ENCODE measurements at regions not wholly inside any gene's neighbourhood (a gene's known extent, or its start where the extent isn't known, plus 50 kb on each side); places are given as distances from the start of the nearest gene placed in this dataset.

DNA sequence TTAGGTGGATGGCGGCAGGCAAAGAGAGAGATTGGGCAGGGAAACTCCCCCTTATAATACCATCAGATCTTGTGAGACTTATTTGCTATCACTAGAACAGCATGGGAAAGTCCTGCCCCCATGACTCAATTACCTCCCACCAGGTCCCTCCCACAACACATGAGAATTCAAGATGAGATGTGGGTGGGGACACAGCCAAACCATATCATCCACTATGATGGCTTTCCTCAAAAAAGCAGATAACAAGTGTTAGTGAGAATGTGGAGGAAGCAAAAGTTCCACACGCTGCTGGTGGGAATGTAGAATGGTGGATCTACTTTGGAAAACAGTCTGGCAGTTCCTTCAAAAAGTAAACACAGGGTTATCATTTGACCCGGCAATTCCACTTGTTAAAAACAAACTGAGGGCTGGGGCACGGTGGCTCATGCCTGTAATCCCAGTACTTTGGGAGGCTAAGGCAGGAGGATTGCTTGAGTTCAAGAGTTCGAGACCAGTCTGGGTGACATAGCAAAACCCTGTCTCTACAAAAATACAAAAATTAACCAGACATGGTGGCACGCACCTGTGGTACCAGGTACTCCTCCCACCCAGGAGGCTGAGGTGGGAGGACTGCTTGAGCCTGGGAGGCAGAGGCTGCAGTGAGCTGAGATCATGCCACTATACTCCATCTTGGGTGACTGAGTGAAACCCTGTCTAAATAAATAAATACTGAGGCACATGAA is 161.4 kb upstream of the EEPD1 start:
- TF ChIP-seq POLR2AphosphoS5 (IDR thresholded peaks at IDR 0.05; ENCODE audit: insufficient read depth, low read depth, low read length) (no peak), POLR2A (IDR thresholded peaks at IDR 0.05; ENCODE audit: low read depth, low read length) (no peak), EZH2 (IDR thresholded peaks at IDR 0.05; ENCODE audit: borderline replicate concordance, low read depth, low read length, severe bottlenecking) (no peak)
- TF ChIP-seq, protein P1, sequence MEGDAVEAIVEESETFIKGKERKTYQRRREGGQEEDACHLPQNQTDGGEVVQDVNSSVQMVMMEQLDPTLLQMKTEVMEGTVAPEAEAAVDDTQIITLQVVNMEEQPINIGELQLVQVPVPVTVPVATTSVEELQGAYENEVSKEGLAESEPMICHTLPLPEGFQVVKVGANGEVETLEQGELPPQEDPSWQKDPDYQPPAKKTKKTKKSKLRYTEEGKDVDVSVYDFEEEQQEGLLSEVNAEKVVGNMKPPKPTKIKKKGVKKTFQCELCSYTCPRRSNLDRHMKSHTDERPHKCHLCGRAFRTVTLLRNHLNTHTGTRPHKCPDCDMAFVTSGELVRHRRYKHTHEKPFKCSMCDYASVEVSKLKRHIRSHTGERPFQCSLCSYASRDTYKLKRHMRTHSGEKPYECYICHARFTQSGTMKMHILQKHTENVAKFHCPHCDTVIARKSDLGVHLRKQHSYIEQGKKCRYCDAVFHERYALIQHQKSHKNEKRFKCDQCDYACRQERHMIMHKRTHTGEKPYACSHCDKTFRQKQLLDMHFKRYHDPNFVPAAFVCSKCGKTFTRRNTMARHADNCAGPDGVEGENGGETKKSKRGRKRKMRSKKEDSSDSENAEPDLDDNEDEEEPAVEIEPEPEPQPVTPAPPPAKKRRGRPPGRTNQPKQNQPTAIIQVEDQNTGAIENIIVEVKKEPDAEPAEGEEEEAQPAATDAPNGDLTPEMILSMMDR (IDR thresholded peaks at IDR 0.05; ENCODE audit: extremely low read depth in 1 of 2, insufficient read depth in 1 of 2, low read depth in 1 of 2, low read length in 2 of 2) = no peak

All from endothelial cell of umbilical vein (primary cell).